HUES48 (cell line): ENCODE measurements at regions not wholly inside any gene's neighbourhood (a gene's known extent, or its start where the extent isn't known, plus 50 kb on each side); places are given as distances from the start of the nearest gene placed in this dataset.

ENCODE experiments used
- H3K27ac ChIP-seq: one replicate; pipeline ENCODE4 v1.7.0; 2013; ENCODE audit warnings: low read depth, low read length, inconsistent platforms
- H3K27me3 ChIP-seq: 2 replicates; pipeline ENCODE4 v1.6.1; 2013; ENCODE audit warnings: mild to moderate bottlenecking, low read length; ENCODE audit not compliant: control insufficient read depth, insufficient read depth
- H3K36me3 ChIP-seq: 2 replicates; pipeline ENCODE4 v1.6.1; 2013; ENCODE audit warnings: low read length; ENCODE audit not compliant: control insufficient read depth, insufficient read depth
- H3K4me1 ChIP-seq: 2 replicates; pipeline ENCODE4 v1.6.1; 2013; ENCODE audit warnings: mild to moderate bottlenecking, low read length; ENCODE audit not compliant: control insufficient read depth, insufficient read depth
- H3K4me3 ChIP-seq: 2 replicates; pipeline ENCODE4 v1.5.1; 2013; ENCODE audit warnings: mild to moderate bottlenecking, low read depth, low read length
- H3K9ac ChIP-seq: 2 replicates; pipeline ENCODE4 v1.6.1; 2013; ENCODE audit warnings: mild to moderate bottlenecking, low read depth, low read length, moderate library complexity
- H3K9me3 ChIP-seq: 2 replicates; pipeline ENCODE4 v1.6.1; 2013; ENCODE audit warnings: low read length; ENCODE audit not compliant: control insufficient read depth, insufficient read depth

GRCh38 chr7:95668504-95669018 lies 72.2 kb upstream of the PDK4 start:
- H3K36me3 ChIP-seq: no peaks in the 10 kb centered on the region

DNA sequence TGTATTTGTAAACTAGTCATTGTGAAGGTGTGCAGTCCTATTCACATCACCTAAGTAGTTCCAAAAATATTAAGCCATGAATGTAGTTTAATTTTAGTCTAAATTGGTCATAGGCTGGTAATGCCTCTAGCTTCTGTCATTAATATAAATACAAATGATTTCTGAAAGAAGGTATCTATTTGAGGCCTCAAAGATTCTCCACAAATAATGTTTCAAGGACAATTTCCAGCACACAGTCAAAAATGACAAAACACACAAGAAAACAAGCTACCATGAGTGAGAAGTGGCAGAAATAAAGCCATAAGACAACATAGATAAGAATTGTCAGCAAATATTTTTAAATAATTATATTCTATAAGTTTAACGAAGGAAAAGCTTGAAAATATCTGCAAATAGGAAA lies 66.7 kb upstream of the PDK4 start:
- H3K27ac ChIP-seq: no peak overlapping the region
- H3K9ac ChIP-seq: no peak overlapping the region
- H3K9me3 ChIP-seq: no peaks in the 10 kb centered on the region
- H3K4me1 ChIP-seq: no peaks in the 10 kb centered on the region
- H3K4me3 ChIP-seq: no peak overlapping the region
- H3K27me3 ChIP-seq: no peaks in the 10 kb centered on the region
- no peaks in the 10 kb centered on the region for H3K36me3 ChIP-seq

More at GRCh38 chr7:95668504-95669018, 72.2 kb upstream of the PDK4 start:
- no peak overlapping the region for H3K4me3 ChIP-seq
- no peaks in the 10 kb centered on the region for H3K4me1 ChIP-seq
- H3K27me3 ChIP-seq: no peaks in the 10 kb centered on the region
- H3K9ac ChIP-seq: no peak overlapping the region
- no peaks in the 10 kb centered on the region for H3K9me3 ChIP-seq
- no peak overlapping the region for H3K27ac ChIP-seq

DNA sequence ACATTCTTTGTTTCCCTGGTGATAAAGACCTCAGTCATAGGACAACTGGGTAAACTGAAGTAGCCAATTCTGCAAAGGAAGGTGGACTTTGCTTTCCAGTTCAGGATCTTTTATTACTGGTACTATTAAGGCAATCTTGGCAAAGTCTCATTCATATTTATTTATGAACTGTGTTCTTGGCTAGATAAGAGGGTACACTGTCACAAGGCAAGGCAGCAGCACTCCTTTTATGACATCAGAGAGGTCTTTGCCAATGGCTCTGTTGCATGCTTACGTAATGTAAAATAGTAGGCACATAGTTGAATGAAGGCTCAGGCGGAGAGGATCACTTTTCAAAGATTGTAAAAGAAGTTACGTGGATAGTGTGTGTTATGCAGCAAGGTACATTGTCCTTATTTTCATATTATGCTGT lies 63.7 kb upstream of the PDK4 start:
- no peaks in the 10 kb centered on the region for H3K36me3 ChIP-seq
- no peak overlapping the region for H3K9ac ChIP-seq
- H3K27ac ChIP-seq: no peak overlapping the region
- no peaks in the 10 kb centered on the region for H3K4me1 ChIP-seq
- H3K4me3 ChIP-seq: no peak overlapping the region
- H3K27me3 ChIP-seq: no peaks in the 10 kb centered on the region
- H3K9me3 ChIP-seq: no peaks in the 10 kb centered on the region

GRCh38 chr7:95658676-95659075 lies 62.4 kb upstream of the PDK4 start:
- H3K9me3 ChIP-seq: no peaks in the 10 kb centered on the region
- no peaks in the 10 kb centered on the region for H3K36me3 ChIP-seq
- no peak overlapping the region for H3K27ac ChIP-seq
- H3K9ac ChIP-seq: no peak overlapping the region
- H3K4me1 ChIP-seq: no peaks in the 10 kb centered on the region
- H3K4me3 ChIP-seq: no peak overlapping the region
- H3K27me3 ChIP-seq: no peaks in the 10 kb centered on the region

DNA sequence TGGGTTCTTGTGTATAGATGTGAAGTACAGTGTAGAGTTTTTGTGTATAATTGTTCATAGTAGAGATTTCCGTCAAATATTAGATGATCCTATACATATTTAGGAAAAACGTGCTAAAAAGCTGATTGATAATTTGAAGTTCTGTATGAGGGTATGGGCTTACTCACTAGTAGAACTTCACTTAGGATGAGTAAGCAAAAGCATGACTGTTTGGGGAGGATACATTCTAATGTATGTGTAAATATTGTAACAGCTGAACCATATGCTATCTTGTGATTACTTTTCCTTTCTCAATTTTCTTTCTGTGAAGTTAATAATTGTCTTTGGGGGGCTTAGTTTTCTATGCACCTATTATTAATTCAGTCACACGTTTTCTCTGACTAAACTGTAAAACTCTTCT lies 53.2 kb upstream of the PDK4 start:
- no peak overlapping the region for H3K4me3 ChIP-seq
- H3K36me3 ChIP-seq: no peaks in the 10 kb centered on the region
- H3K27me3 ChIP-seq: no peaks in the 10 kb centered on the region
- no peak overlapping the region for H3K9ac ChIP-seq
- H3K9me3 ChIP-seq: no peaks in the 10 kb centered on the region
- H3K27ac ChIP-seq: no peak overlapping the region
- no peaks in the 10 kb centered on the region for H3K4me1 ChIP-seq

GRCh38 chr7:95646350-95646749 lies 50.0 kb upstream of the PDK4 start:
- H3K27me3 ChIP-seq: no peaks in the 10 kb centered on the region

More at GRCh38 chr7:95646350-95646749, 50.0 kb upstream of the PDK4 start:
- H3K4me3 ChIP-seq: no peak overlapping the region
- H3K9ac ChIP-seq: no peak overlapping the region
- no peaks in the 10 kb centered on the region for H3K4me1 ChIP-seq
- no peaks in the 10 kb centered on the region for H3K9me3 ChIP-seq
- no peak overlapping the region for H3K27ac ChIP-seq
- H3K36me3 ChIP-seq: no peaks in the 10 kb centered on the region
